AG04449 (cell line): ENCODE measurements at regions not wholly inside any gene's neighbourhood (a gene's known extent, or its start where the extent isn't known, plus 50 kb on each side); places are given as distances from the start of the nearest gene placed in this dataset.

Source experiments
- CTCF ChIA-PET: fragments of 350-600 bp; formaldehyde crosslinking; extraction: SDS; loops from one replicate; lab custom pipeline; 2021; ENCODE audit warnings: antibody characterized with exemption; lab: Yijun Ruan, JAX
- POLR2A ChIA-PET: fragments of 400-600, 350-600 bp; formaldehyde crosslinking; extraction: SDS; loops from one replicate; lab custom pipeline; 2020; ENCODE audit warnings: antibody characterized with exemption, inconsistent platforms; lab: Yijun Ruan, JAX
- DNase-seq: peaks from one replicate; pipeline ENCODE4 v3.0.0-alpha.2; 2010; ENCODE audit warnings: low read depth, low spot score
- H3K4me3 ChIP-seq: 2 replicates; pipeline ENCODE4 v1.5.1; 2011; ENCODE audit warnings: low read depth, mild to moderate bottlenecking, control low read depth, low read length
- TF ChIP-seq, protein P1 (sequence below): IDR thresholded peaks from one replicate; pipeline ENCODE4 v1.5.1; 2011; ENCODE audit warnings: mild to moderate bottlenecking, moderate library complexity, low read length, control low read depth, inconsistent platforms; ENCODE audit not compliant: insufficient read depth; ENCODE audit errors: missing control alignments

- TF ChIP-seq, protein P1, sequence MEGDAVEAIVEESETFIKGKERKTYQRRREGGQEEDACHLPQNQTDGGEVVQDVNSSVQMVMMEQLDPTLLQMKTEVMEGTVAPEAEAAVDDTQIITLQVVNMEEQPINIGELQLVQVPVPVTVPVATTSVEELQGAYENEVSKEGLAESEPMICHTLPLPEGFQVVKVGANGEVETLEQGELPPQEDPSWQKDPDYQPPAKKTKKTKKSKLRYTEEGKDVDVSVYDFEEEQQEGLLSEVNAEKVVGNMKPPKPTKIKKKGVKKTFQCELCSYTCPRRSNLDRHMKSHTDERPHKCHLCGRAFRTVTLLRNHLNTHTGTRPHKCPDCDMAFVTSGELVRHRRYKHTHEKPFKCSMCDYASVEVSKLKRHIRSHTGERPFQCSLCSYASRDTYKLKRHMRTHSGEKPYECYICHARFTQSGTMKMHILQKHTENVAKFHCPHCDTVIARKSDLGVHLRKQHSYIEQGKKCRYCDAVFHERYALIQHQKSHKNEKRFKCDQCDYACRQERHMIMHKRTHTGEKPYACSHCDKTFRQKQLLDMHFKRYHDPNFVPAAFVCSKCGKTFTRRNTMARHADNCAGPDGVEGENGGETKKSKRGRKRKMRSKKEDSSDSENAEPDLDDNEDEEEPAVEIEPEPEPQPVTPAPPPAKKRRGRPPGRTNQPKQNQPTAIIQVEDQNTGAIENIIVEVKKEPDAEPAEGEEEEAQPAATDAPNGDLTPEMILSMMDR = no peak
- DNase-seq = no peak
- H3K4me3 ChIP-seq = no peak overlapping the region
- POLR2A ChIA-PET = no interaction called here
- CTCF ChIA-PET = no interaction called here
Observed at GRCh38 chr2:24439971-24440340, 51.1 kb upstream of the NCOA1 start.

- POLR2A ChIA-PET = no interaction called here
- no peak overlapping the region for H3K4me3 ChIP-seq
- TF ChIP-seq, protein P1 = no peak
- CTCF ChIA-PET = no interaction called here
- no peak for DNase-seq
Observed at GRCh38 chr2:24439280-24439970, 51.6 kb upstream of the NCOA1 start.

DNA sequence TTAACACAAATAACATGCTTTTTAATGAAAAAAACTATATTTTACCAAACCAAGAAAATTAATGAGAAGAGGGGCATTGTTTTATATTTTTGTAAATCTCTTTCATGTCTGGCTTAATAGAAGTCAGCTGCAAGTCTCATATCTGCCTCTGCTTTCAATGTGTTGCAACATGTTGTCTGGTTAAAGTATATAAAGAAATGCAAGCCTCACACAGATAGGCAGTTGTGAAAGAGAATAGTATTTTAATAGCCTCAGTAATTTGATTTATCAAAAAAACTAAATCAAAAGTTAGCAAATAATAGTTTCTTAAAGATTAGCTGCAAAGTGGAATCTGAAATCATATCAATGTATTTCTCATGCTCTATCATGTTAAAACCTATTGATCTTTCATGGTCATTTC is 52.9 kb upstream of the NCOA1 start:
- ChIA-PET POLR2A (no interaction called here), CTCF (interaction anchor here (0.7 kb wide), 2 partner anchors 13 to 31 kb away, joined by 3 to 4 read pairs; no protein-coding TSS in a partner anchor)
- TF ChIP-seq, protein P1 = no peak
- H3K4me3 ChIP-seq = no peak overlapping the region
- no peak for DNase-seq

DNA sequence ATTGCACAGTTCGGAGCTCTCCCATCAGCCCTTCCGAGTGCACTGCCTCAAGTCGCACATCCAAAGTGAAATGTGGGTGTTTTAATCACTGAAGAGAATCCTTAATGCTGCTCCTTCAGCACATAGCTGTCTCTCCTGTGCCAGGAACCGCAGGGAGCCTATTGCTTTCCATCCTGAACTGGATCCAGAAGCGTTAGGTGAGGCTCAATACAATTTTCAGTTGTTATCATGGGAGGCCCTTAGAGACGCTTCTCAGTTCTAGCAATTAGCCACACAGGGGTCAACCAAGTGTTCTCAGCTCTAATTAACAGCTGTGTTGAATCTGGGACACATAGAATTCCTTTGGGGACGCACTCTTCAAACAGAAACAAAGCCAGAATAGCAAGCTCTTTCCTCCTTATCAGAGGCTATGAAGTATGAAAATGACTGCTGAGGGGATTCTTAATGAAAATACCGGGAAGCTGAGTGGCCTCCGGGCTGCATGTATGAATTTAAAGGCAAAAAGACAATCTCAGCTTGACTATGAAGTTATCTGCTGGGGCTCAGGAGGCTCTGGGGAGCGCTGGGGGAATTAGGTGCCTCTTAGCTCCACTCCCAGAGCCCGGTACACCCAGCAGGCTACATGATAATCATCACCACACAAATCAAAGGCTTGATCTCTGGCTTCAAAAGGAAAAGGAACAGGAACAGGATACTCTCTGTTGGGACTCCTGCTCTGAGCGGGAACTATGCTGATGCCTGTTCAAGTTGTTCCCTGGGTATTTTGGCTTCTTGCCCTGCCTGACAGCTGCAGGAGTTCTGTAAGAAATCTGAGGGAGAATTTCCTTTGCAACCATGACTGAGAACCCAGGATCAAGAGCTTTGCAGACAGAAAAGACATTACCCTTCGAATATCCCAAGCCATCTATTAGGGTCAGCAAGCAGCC is 55.4 kb upstream of the NCOA1 start:
- no peak overlapping the region for H3K4me3 ChIP-seq
- ChIA-PET CTCF (interaction anchor here (0.7 to 3.0 kb wide), 4 partner anchors 13 to 355 kb away, joined by 3 to 22 read pairs (median 4); no protein-coding TSS in a partner anchor), POLR2A (no interaction called here)
- TF ChIP-seq, protein P1 = no peak
- no peak for DNase-seq

GRCh38 chr2:24434541-24434940 is 56.5 kb upstream of the NCOA1 start:
- DNase-seq = no peak
- TF ChIP-seq, protein P1 = no peak
- H3K4me3 ChIP-seq = no peak overlapping the region
- POLR2A ChIA-PET = no interaction called here
- CTCF ChIA-PET = interaction anchor here (1.3 to 3.0 kb wide), 4 partner anchors 12 to 394 kb away, joined by 3 to 22 read pairs (median 4); no protein-coding TSS in a partner anchor

- no peak overlapping the region for H3K4me3 ChIP-seq
- CTCF ChIA-PET = interaction anchor here (1.7 to 3.0 kb wide), 3 partner anchors 10 to 394 kb away, joined by 5 to 22 read pairs (median 7); no protein-coding TSS in a partner anchor
- TF ChIP-seq, protein P1 = no peak
- no peak for DNase-seq
- POLR2A ChIA-PET = no interaction called here
Observed at GRCh38 chr2:24432735-24433134, 58.3 kb upstream of the NCOA1 start.
